ENCODE measurements at regions not wholly inside any gene's neighbourhood (a gene's known extent, or its start where the extent isn't known, plus 50 kb on each side); places are given as distances from the start of the nearest gene placed in this dataset.

DNA sequence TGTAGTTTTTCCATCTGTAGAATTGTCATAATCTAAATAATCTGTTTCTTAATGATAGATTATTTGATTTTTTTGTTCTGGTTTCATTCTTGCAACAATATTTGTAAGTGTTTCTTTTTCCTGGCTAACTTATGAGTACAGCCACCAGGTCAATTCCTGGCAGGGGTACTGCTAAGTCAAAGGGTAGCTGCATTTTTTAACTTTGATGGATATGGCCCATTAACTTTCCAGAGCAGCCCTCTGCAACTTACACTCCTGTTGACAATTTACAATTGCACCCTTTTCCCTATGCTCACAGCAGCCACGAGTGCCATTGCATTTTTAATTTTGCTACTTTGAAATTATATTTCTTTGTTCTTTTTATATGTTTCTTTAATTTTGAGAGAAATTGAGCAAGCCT lies 209.3 kb upstream of the CST7 start:
- no peak for DNase-seq (ENCODE audit: low spot score in 2 of 2, unreplicated experiment in 2 of 2)
- no peaks in the 10 kb centered on the region for H3K9me3 Mint-ChIP-seq
- H3K4me3 Mint-ChIP-seq = no peak overlapping the region
- no peak for TF ChIP-seq CTCF (IDR thresholded peaks at IDR 0.05; ENCODE audit: unreplicated experiment)
- H3K36me3 Mint-ChIP-seq = no peaks in the 10 kb centered on the region
- no peaks in the 10 kb centered on the region for H3K27me3 Mint-ChIP-seq (ENCODE audit: low read depth)
- peaks cover 20% of the 10 kb centered on the region for H3K4me1 Mint-ChIP-seq
- no peak overlapping the region for H3K27ac Mint-ChIP-seq

DNA sequence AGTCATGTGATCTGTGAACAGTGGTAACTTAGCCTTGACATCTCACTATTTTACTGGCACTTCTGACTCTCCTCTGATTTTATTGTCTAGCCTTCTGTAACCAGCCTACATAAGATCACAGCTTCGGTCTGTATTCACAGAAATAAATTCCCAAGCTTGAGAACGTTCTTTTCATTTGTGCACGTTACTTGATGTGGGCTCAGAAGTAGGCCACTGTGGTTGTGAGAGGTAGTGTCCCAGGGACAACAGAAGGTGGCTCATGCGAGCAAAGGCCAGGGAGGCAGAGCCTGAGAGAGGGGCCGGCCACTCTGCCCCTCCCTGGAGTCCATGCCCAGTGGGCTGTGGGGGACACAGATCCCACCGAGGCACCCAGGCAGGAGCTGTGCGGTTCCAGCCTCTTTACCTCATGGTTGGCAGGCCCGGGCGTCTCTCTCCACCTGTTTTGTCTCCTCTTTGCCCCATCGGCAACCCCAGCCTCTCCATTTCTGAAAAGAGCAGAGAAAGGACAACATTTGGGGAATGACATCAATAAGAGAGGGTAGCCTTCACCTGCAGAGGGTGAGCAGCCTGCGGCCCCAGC lies 207.5 kb upstream of the CST7 start:
- Mint-ChIP-seq H3K36me3 (no peaks in the 10 kb centered on the region), H3K27me3 (ENCODE audit: low read depth) (no peaks in the 10 kb centered on the region), H3K27ac (no peak overlapping the region), H3K4me1 (peaks cover 4% of the 10 kb centered on the region), H3K4me3 (no peak overlapping the region), H3K9me3 (no peaks in the 10 kb centered on the region)
- DNase-seq (ENCODE audit: low spot score in 2 of 2, unreplicated experiment in 2 of 2) = no peak
- TF ChIP-seq CTCF (IDR thresholded peaks at IDR 0.05; ENCODE audit: unreplicated experiment) = no peak

GRCh38 chr20:24742436-24742835 lies 206.6 kb upstream of the CST7 start:
- no peak for DNase-seq (ENCODE audit: low spot score in 2 of 2, unreplicated experiment in 2 of 2)
- Mint-ChIP-seq H3K4me3 (no peak overlapping the region), H3K4me1 (no peaks in the 10 kb centered on the region), H3K27ac (no peak overlapping the region), H3K36me3 (no peaks in the 10 kb centered on the region), H3K27me3 (ENCODE audit: low read depth) (no peaks in the 10 kb centered on the region), H3K9me3 (no peaks in the 10 kb centered on the region)
- TF ChIP-seq CTCF (IDR thresholded peaks at IDR 0.05; ENCODE audit: unreplicated experiment) = no peak

DNA sequence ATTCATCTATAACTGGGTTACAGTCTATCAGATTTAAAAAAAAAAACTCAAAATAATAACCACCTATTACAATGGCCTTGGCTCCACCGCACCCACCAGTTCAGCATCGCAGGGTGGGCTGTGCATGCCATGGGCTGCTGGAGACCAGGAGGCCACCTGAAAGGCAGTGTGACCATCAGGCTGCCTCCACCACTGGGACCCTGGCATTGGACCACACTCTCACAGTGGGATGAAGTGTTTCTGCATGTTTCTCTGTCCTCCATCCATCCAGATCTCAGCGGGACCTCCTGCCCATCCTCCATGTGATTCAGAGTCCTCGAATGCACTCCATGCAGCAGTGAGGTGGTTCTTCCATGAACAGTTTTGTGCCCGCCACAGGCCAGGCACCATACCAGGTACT lies 206.1 kb upstream of the CST7 start:
- Mint-ChIP-seq H3K4me1 (no peaks in the 10 kb centered on the region), H3K9me3 (no peaks in the 10 kb centered on the region), H3K4me3 (no peak overlapping the region), H3K36me3 (no peaks in the 10 kb centered on the region), H3K27me3 (ENCODE audit: low read depth) (no peaks in the 10 kb centered on the region), H3K27ac (no peak overlapping the region)
- no peak for DNase-seq (ENCODE audit: low spot score in 2 of 2, unreplicated experiment in 2 of 2)
- TF ChIP-seq CTCF (IDR thresholded peaks at IDR 0.05; ENCODE audit: unreplicated experiment) = no peak

GRCh38 chr20:24743641-24744040 lies 205.4 kb upstream of the CST7 start:
- Mint-ChIP-seq H3K9me3 (no peaks in the 10 kb centered on the region), H3K36me3 (no peaks in the 10 kb centered on the region), H3K4me3 (no peak overlapping the region), H3K27ac (no peak overlapping the region), H3K4me1 (no peaks in the 10 kb centered on the region), H3K27me3 (ENCODE audit: low read depth) (no peaks in the 10 kb centered on the region)
- no peak for TF ChIP-seq CTCF (IDR thresholded peaks at IDR 0.05; ENCODE audit: unreplicated experiment)
- DNase-seq (ENCODE audit: low spot score in 2 of 2, unreplicated experiment in 2 of 2) = no peak

GRCh38 chr20:24744747-24745146 lies 204.3 kb upstream of the CST7 start:
- no peaks in the 10 kb centered on the region for H3K36me3 Mint-ChIP-seq
- no peak for TF ChIP-seq CTCF (IDR thresholded peaks at IDR 0.05; ENCODE audit: unreplicated experiment)
- H3K4me1 Mint-ChIP-seq = no peaks in the 10 kb centered on the region
- peaks cover 5% of the 10 kb centered on the region for H3K9me3 Mint-ChIP-seq
- no peak for DNase-seq (ENCODE audit: low spot score in 2 of 2, unreplicated experiment in 2 of 2)
- H3K27ac Mint-ChIP-seq = no peak overlapping the region
- H3K27me3 Mint-ChIP-seq (ENCODE audit: low read depth) = no peaks in the 10 kb centered on the region
- H3K4me3 Mint-ChIP-seq = no peak overlapping the region

Data from mesothelial cell of epicardium (in vitro differentiated cells).